Lower leg skin (tissue), 3 donors: ENCODE measurements at regions not wholly inside any gene's neighbourhood (a gene's known extent, or its start where the extent isn't known, plus 50 kb on each side); places are given as distances from the start of the nearest gene placed in this dataset.

Experiments
- CTCF ChIP-seq, 3 donors: fragments of 450-650 bp; IDR thresholded peaks; one replicate each; pipeline ENCODE4 v1.5.1; 2016; ENCODE audit warnings: antibody characterized with exemption in 3 of 3, mild to moderate bottlenecking in 3 of 3, moderate library complexity in 2 of 3
- POLR2A ChIP-seq, 2 donors: fragments of 450-650 bp; IDR thresholded peaks; one replicate each; pipeline ENCODE4 v1.6.1; 2016 to 2017; ENCODE audit warnings: antibody characterized with exemption in 2 of 2, mild to moderate bottlenecking in 1 of 2, moderate library complexity in 1 of 2

- TF ChIP-seq CTCF (IDR thresholded peaks at IDR 0.05) (no peak), POLR2A (IDR thresholded peaks at IDR 0.05) (no peak)
Measured at GRCh38 chr3:135310317-135310716, 515.3 kb downstream of the EPHB1 start.
